Fibroblast of pulmonary artery (primary cell): ENCODE measurements at regions not wholly inside any gene's neighbourhood (a gene's known extent, or its start where the extent isn't known, plus 50 kb on each side); places are given as distances from the start of the nearest gene placed in this dataset.

Experiments used
- DNase-seq: peaks from one replicate; pipeline ENCODE4 v3.0.0-alpha.2; 2010; ENCODE audit warnings: low read depth
- H3K4me3 ChIP-seq: replicated peaks from 2 replicates; pipeline ENCODE4 v1.5.1; 2011; ENCODE audit warnings: low read depth, mild to moderate bottlenecking, control low read depth, low read length, moderate library complexity
- TF ChIP-seq, protein P1 (sequence below): IDR thresholded peaks from 2 replicates; pipeline ENCODE4 v1.5.1; 2011; ENCODE audit warnings: mild to moderate bottlenecking, control low read depth, low read length, inconsistent platforms; ENCODE audit errors: missing control alignments

DNA sequence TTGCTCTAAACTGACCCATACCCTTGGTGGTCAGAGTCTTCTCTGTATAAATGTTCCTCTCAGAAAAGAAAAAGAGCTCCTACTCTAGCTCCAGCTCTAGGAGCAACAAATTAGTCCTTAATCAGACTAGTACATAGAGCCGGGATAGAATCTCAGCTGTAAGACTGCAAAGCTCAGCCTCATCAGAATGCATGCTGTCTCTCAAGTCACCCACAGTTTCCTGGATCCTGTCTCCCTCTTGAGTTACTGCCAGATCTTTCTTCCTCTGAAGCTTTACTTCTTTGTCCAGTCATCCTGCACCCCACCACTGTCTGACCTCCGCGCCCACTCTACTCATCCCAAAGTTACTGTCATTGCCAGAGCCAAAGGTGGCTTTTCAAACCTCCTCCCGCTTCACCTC, 139.3 kb upstream of the PRMT8 start:
- no peak overlapping the region for H3K4me3 ChIP-seq
- no peak for DNase-seq
- TF ChIP-seq, protein P1, sequence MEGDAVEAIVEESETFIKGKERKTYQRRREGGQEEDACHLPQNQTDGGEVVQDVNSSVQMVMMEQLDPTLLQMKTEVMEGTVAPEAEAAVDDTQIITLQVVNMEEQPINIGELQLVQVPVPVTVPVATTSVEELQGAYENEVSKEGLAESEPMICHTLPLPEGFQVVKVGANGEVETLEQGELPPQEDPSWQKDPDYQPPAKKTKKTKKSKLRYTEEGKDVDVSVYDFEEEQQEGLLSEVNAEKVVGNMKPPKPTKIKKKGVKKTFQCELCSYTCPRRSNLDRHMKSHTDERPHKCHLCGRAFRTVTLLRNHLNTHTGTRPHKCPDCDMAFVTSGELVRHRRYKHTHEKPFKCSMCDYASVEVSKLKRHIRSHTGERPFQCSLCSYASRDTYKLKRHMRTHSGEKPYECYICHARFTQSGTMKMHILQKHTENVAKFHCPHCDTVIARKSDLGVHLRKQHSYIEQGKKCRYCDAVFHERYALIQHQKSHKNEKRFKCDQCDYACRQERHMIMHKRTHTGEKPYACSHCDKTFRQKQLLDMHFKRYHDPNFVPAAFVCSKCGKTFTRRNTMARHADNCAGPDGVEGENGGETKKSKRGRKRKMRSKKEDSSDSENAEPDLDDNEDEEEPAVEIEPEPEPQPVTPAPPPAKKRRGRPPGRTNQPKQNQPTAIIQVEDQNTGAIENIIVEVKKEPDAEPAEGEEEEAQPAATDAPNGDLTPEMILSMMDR = no peak

DNA sequence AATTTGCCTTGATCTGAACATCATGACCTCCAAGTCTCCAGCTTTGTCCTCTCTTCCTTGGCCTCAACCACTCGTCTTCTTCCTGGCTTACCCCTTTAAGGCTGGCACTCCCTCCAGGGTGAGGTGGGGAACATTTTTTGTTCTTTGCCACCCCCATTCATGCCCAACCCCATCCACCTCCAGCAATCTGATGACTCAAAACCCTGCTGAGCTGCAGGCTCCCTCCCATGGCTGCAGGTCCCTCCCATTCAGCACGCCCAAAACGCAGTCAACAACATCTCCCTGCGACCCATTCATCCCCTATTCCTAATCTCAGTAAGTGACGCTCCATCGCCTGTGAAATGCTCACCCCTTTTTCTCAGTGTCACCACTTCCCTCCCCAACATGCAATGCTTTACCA, 138.8 kb upstream of the PRMT8 start:
- TF ChIP-seq, protein P1 = no peak
- no peak for DNase-seq
- H3K4me3 ChIP-seq = no peak overlapping the region

DNA sequence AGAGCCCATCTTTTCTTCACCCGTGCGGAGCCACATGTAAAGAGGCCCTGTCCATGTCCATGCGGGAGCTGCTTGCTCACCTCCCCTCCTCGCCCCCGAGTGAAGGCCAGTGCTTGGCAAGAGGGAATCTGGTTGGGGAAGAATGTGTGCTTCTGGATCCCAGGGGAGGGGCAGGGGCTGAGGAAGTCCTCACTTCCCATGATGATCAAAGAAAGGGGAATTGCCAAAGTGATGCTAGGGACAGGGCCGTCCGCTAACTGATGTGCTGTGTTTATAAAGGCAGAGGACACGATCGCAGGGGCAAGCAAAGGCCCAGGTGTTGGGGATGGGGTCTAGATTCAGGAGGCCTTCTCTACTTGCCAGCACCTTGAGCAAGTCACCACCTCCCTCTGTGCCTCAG, 137.4 kb upstream of the PRMT8 start:
- TF ChIP-seq, protein P1 = no peak
- H3K4me3 ChIP-seq = no peak overlapping the region
- no peak for DNase-seq

DNA sequence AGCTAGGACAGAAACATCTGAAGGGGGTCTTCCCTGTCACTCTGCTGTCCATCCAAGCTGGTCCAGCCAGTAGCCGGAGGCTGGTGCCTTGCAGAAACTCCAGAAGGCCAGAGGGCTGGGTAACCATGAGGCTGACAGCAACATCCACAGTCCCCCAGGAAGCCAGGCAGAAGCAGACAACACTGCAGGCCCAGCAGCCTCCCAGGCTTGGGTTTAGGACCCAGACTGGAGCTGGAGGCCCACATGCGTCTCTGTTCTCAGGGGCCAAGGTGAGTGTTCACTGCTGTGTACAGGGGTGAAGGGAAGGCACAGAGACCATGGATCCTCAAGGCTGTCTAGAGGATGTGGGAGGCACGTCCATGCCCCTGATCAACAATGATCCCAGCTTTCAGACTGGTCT, 136.4 kb upstream of the PRMT8 start:
- DNase-seq = no peak
- H3K4me3 ChIP-seq = no peak overlapping the region
- TF ChIP-seq, protein P1 = no peak

DNA sequence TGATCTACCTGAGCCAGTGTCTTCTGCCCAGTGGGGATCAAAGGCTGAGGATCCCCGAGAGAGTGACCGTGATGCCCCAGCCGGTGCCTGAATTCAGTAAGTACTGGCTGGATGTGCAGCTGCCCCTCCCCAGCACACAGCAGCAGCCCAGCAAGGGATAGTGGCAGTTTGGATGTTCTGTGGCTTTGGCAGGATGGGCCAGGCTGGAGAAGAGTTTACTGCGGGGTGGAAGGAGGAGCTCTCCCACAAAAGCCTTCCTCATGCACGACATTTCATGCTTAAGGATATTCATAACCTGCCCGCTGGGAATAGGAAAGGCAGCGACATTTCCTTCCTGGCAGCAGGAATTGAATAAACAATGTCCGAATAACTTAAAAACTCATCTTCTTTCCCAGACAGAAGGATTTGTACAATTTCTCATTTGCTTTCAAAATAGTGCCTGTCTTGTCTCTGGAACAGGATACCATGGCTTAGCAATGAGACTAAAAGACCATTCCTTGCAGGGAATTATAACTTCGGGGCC, 135.6 kb upstream of the PRMT8 start:
- no peak overlapping the region for H3K4me3 ChIP-seq
- DNase-seq = no peak
- TF ChIP-seq, protein P1 = no peak

DNA sequence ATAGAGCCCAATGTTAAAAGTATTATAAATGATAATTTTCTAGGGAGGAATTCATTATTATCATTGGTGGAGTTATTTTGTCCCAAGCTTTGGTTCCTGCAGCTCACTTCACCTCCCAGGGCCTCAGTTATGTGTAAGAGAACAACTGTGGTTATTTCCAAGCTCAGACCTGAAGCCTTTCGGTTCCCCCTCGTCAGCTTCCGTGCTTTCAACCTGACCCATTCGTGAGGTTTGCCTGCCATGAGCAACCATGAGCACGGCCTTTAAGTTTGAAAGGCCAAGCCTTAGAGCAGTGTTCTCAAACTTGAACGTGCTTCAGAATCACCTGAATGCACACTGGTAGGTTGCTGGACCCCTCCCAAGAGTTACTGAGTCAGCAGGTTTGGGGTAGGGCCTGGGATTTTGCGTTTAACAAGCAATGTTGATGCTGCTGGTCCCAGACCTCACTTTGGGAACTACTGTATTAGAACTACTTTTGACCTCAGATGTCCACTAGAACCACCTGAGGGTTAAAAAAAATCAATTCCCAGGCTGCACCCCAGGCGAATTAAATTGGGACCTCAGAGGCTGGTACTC, 133.0 kb upstream of the PRMT8 start:
- H3K4me3 ChIP-seq = no peak overlapping the region
- DNase-seq = no peak
- TF ChIP-seq, protein P1 = no peak

DNA sequence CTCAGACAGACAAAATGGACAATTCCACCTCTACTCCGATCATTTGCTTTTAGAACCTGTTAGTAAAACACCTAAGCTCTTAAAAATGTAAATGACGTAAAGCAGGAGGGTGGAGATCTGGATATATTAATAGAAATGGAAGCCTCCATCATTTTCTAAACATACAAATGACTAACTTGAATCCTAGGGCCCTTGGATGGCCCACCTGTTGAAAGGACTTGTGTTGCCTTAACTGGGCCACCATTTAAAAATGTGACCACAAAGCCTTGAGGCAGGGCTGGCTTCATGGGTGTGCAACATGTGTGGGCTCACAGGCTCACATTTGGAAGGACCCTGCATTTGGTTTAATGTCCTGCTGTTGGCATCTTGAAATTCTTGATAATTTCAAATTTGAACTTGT, 131.5 kb upstream of the PRMT8 start:
- TF ChIP-seq, protein P1 = no peak
- DNase-seq = no peak
- no peak overlapping the region for H3K4me3 ChIP-seq
